BLaER1 (cell line): ENCODE measurements at regions not wholly inside any gene's neighbourhood (a gene's known extent, or its start where the extent isn't known, plus 50 kb on each side); places are given as distances from the start of the nearest gene placed in this dataset.

ENCODE experiments used
- H3K27ac ChIP-seq: shearing (Covaris generic); formaldehyde crosslinking; 2 replicates; pipeline ENCODE4 v1.8.1; 2022
- H3K27me3 ChIP-seq: shearing (Covaris generic); formaldehyde crosslinking; 2 replicates; pipeline ENCODE4 v1.8.1; 2022
- H3K36me3 ChIP-seq: shearing (Covaris generic); formaldehyde crosslinking; 2 replicates; pipeline ENCODE4 v1.8.1; 2022
- H3K4me1 ChIP-seq: shearing (Covaris generic); formaldehyde crosslinking; 2 replicates; pipeline ENCODE4 v1.8.1; 2022
- H3K4me2 ChIP-seq: shearing (Covaris generic); formaldehyde crosslinking; 2 replicates; pipeline ENCODE4 v1.8.1; 2022
- H3K4me3 ChIP-seq: shearing (Covaris generic); formaldehyde crosslinking; 2 replicates; pipeline ENCODE4 v1.8.1; 2022
- H3K9ac ChIP-seq: shearing (Covaris generic); formaldehyde crosslinking; 2 replicates; pipeline ENCODE4 v1.8.1; 2022
- H3K9me3 ChIP-seq: shearing (Covaris generic); formaldehyde crosslinking; 2 replicates; pipeline ENCODE4 v1.8.1; 2022
- H4K20me1 ChIP-seq: shearing (Covaris generic); formaldehyde crosslinking; 2 replicates; pipeline ENCODE4 v1.8.1; 2022
- Cebpa-rat ChIP-seq: shearing (Covaris generic); IDR thresholded peaks from 2 replicates; pipeline ENCODE4 v1.8.1; 2022

DNA sequence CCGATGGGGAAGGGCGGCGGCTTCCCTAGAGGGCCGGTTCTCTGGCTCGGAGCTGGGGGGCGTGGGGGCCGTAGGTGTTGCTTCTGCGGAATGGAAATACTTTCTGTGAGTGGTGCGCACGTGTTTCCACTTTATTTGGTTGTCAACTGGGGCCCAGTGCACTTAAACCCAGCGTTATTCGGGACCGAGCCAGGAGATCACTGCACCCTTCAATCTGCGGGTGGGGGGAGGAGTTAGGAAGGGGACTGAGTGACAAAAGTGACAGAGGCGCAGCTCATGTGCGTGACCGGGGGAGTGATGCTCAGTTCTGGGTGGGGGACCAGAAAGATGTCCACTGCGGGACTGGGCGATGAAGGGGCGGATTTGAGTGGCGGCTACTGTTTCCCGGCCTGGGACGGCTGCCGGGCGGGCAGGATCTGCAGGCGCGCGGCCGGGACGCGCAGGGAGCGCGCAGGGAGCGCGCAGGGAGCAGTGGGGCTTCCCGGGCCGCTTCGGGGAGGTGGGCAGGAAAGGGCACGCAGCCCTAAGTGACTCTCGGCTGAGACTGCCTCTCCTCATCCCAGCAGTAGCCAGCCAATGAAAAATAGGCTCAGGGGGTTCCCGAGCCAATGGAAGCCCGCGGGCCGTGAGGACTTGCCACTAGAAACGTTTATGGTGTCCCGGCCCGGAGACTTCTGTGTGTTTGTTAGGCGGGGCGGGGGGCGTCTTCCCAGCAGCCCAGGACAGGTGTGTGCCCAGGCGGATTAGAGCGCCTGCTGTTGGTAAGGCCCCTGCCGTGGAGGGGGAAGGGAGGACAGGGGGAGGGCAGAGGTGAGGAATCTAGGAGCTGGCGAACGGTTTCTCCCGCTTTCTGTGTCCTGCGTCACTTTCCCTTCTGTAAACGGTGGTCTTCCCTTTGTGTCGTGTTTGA, 54.3 kb upstream of the KDM7A start:
- Histone ChIP-seq H3K36me3 (no peaks in the 10 kb centered on the region), H3K4me3 (peak overlapping the region; percentile 69), H3K27me3 (peaks cover 46% of the 10 kb centered on the region), H3K9ac (peak overlapping the region; percentile 35; the same call in 1 of the 2 replicates), H3K27ac (peak overlapping the region; percentile 63; the same call in 1 of the 2 replicates), H3K4me2 (peak overlapping the region; percentile 77), H4K20me1 (no peaks in the 10 kb centered on the region), H3K4me1 (peaks cover 31% of the 10 kb centered on the region), H3K9me3 (peaks cover 12% of the 10 kb centered on the region)
- TF ChIP-seq Cebpa-rat = no peak

DNA sequence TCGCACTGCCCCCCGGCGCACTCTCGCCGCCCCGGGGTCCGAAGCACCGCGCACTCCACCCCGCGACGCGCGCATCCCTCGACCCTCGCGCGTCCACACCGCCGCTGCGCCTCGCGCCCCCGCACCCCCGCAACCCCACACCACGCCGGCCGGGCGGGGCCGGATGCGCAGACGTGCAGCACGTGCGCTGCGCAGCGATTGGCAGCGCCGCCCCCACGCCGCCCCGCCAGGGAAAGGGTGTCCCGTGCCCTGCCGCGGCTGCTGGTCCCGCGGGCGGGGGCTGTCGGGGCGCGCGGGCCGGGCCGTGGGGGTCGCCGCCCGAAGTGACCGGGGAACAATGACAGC, 53.7 kb upstream of the KDM7A start:
- H3K36me3 ChIP-seq = no peaks in the 10 kb centered on the region
- H3K9ac ChIP-seq = peak overlapping the region; percentile 35; the same call in 1 of the 2 replicates
- peaks cover 46% of the 10 kb centered on the region for H3K27me3 ChIP-seq
- TF ChIP-seq Cebpa-rat = no peak
- H3K4me1 ChIP-seq = peaks cover 31% of the 10 kb centered on the region
- H3K9me3 ChIP-seq = peaks cover 12% of the 10 kb centered on the region
- H3K4me3 ChIP-seq = peak overlapping the region; percentile 69
- peak overlapping the region; percentile 63; the same call in 1 of the 2 replicates for H3K27ac ChIP-seq
- H4K20me1 ChIP-seq = no peaks in the 10 kb centered on the region
- H3K4me2 ChIP-seq = peak overlapping the region; percentile 77

DNA sequence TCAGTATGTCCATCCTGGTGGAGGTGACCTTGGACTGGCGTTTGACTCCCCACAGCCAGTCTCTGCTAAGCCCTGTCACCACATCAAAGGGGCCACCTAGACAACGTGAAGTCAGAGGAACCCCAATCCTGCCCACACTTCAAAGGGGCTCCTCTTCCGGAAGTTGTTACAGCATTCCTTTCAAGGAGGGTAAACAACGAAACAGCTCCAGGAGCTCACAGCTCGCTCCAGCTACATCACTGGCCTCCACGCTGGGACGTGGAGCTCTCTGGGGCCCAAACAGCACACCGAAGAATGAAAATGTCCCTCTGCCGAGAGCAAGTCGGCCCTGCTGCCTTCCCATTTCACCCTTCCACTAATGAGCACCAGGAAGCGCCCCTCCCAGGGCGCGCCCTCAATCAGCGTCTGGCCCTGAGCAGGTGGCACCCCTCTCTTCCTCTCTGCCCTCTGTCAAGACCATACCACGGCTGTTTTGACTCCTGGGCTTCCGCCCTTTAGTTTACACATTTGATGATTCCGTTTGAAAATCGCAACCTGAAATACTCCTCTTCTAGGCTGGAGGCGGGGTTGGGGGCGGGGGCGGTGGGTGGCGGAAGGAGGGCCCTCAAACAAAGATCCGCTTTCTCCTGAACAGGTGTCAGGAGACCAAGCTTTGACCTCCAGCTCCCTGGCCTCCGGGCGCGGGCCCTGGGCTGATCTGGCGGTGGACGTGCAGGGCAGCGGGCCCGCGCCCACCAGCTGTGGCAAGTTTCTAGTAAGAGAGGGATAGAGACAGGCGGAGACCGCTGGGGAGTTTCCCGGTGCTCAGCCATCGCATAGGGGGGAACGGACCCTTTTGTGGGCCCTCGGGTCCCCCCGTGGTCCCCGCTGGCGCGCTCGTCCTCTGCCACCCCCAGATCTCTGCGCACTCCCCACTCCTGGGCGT, 53.1 kb upstream of the KDM7A start:
- H3K9ac ChIP-seq = peak overlapping the region; percentile 35; the same call in 1 of the 2 replicates
- H3K9me3 ChIP-seq = peaks cover 12% of the 10 kb centered on the region
- H3K27ac ChIP-seq = peak overlapping the region; percentile 63; the same call in 1 of the 2 replicates
- H3K4me3 ChIP-seq = peak overlapping the region; percentile 69
- H3K27me3 ChIP-seq = peaks cover 46% of the 10 kb centered on the region
- H3K36me3 ChIP-seq = no peaks in the 10 kb centered on the region
- H3K4me2 ChIP-seq = peak overlapping the region; percentile 77
- peaks cover 31% of the 10 kb centered on the region for H3K4me1 ChIP-seq
- TF ChIP-seq Cebpa-rat = no peak
- no peaks in the 10 kb centered on the region for H4K20me1 ChIP-seq

DNA sequence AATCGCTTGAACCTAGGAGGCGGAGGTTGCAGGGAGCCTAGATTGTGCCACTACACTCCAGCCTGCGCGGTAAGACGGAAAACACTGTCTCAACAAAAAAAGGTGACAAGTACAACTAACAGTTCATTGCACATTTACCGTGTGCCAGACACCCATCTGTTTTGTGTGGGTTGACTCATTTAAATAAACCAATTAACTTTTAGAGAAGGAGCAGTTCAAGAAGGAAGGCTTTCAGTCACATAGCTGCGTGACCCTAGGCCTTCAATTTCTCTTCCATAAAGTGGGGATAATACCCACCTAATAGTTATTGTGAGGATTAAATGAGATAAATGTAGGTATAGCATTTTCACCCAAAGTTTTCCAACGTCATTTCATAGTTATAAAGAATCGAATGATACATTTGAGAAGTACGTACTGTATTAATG, 52.3 kb upstream of the KDM7A start:
- no peaks in the 10 kb centered on the region for H3K36me3 ChIP-seq
- H3K27me3 ChIP-seq = peaks cover 46% of the 10 kb centered on the region
- no peak overlapping the region for H3K4me3 ChIP-seq
- H4K20me1 ChIP-seq = no peaks in the 10 kb centered on the region
- no peak for TF ChIP-seq Cebpa-rat
- peaks cover 31% of the 10 kb centered on the region for H3K4me1 ChIP-seq
- H3K27ac ChIP-seq = no peak overlapping the region
- H3K9ac ChIP-seq = no peak overlapping the region
- peak overlapping the region; percentile 77; the same call in 1 of the 2 replicates for H3K4me2 ChIP-seq
- H3K9me3 ChIP-seq = peaks cover 12% of the 10 kb centered on the region
